ENCODE measurements at regions not wholly inside any gene's neighbourhood (a gene's known extent, or its start where the extent isn't known, plus 50 kb on each side); places are given as distances from the start of the nearest gene placed in this dataset.

DNA sequence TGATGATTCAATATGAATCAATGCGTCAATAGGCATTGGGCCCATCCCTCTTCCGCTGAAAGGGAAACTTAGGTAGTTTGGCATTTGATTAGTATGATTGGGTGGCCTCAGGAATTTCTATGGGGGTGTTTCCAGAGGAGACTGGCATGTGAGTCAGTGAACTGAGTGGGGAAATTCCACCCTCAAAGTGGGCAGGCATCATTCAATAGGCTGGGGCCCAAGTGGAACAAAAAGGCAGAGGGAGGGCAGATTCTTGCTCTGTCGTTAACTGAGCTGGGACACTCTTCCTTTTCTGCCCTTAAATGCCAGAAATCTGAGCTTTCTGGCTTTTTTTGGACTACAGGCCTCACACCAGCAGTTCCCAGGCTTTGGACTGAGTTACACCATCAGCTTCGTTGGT lies 373.5 kb downstream of the RPS29 start:
- no peak for TF ChIP-seq ZFX (IDR thresholded peaks at IDR 0.05; ENCODE audit: borderline replicate concordance)
- no peak for TF ChIP-seq CTCF (IDR thresholded peaks at IDR 0.05)
- H3K27ac ChIP-seq: no peak overlapping the region

DNA sequence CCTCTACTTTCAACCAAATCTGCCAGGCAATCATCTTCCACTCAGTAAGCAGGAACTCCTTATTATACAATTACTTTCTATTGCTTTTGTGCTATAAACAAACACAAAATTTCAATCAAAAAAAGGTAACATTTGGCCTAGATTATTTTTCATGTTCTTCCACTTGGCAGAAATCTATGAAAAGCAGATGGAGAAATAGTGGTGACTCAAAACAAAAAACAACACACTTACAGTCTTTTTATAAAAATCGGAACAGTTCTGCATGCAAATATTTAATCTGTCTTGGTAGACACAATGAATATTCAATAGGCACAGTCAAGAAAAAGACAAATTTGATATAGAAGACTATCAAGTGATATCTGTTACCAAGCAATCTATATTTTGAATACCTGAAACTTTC lies 376.8 kb downstream of the RPS29 start:
- no peak overlapping the region for H3K27ac ChIP-seq
- TF ChIP-seq ZFX (IDR thresholded peaks at IDR 0.05; ENCODE audit: borderline replicate concordance) (no peak), CTCF (IDR thresholded peaks at IDR 0.05) (no peak)

GRCh38 chr14:49206828-49207227 lies 379.4 kb downstream of the RPS29 start:
- TF ChIP-seq ZFX (IDR thresholded peaks at IDR 0.05; ENCODE audit: borderline replicate concordance) (no peak), CTCF (IDR thresholded peaks at IDR 0.05) (no peak)

GRCh38 chr14:49203676-49204075 lies 382.5 kb downstream of the RPS29 start:
- TF ChIP-seq ZFX (IDR thresholded peaks at IDR 0.05; ENCODE audit: borderline replicate concordance) (no peak), CTCF (IDR thresholded peaks at IDR 0.05) (no peak)

More at GRCh38 chr14:49206828-49207227, 379.4 kb downstream of the RPS29 start:
- H3K27ac ChIP-seq: no peak overlapping the region

DNA sequence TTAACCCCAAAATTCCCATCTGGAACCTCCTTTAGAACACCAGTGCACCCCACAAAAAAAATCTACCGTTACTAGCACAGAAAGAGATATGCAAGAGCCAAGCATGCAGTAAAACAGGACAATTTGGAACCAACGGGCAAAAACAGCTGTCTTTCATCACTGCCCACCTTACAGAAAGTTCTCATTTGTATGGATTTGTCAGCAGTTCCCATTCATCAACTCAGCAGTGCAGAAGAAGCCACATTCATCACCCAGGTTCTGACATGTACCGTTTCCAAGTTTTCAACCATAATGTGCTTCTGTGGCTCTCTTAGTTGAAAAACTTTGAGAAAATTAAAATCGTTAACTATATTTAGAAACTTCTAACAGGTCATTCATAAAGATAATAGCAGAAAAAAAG lies 387.0 kb downstream of the RPS29 start:
- TF ChIP-seq ZFX (IDR thresholded peaks at IDR 0.05; ENCODE audit: borderline replicate concordance) (no peak), CTCF (IDR thresholded peaks at IDR 0.05) (no peak)
- no peak overlapping the region for H3K27ac ChIP-seq

More at GRCh38 chr14:49203676-49204075, 382.5 kb downstream of the RPS29 start:
- no peak overlapping the region for H3K27ac ChIP-seq

DNA sequence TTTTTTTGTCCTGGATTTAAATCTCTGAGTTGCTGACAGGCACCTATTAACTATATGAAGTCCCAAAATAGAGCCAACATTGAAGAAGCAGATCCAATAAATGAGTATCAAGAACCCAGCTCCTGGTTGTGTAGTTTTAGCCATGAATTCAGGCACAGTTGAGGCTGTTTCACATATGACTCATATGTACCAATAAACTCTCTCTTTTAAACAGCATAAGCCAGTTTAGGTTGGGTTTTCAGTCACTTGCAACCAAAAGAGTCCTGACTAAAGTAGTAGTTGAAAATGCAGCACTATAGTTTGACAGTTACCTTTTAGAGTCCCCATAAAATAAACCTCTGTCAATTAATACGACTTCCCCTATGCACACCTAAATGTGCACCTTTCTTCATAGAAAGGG lies 389.9 kb downstream of the RPS29 start:
- no peak overlapping the region for H3K27ac ChIP-seq
- TF ChIP-seq CTCF (IDR thresholded peaks at IDR 0.05): no peak
- TF ChIP-seq ZFX (IDR thresholded peaks at IDR 0.05; ENCODE audit: borderline replicate concordance): no peak

DNA sequence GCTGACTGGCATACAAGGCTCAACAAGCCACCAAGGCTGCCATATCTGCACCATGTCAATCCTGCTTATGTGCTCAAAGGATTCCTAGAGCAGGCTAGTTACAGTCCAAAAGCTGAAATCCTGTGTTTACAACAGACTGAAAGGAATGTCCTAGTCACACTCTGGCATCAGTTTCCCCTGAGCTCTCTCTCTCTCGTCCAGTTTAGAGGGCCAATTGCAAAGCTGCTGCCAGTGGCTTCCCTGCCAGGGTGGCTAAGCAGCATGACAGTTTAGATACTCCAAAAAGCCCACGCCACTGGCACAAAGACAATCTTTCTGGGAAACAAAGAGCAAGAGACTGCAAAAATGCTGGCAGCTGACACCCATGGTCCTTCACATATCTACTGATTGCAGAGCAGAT lies 392.1 kb downstream of the RPS29 start:
- no peak for TF ChIP-seq CTCF (IDR thresholded peaks at IDR 0.05)
- TF ChIP-seq ZFX (IDR thresholded peaks at IDR 0.05; ENCODE audit: borderline replicate concordance): no peak
- H3K27ac ChIP-seq: no peak overlapping the region

Measured in 22Rv1 (cell line).